NOMO-1 (cell line): ENCODE measurements at regions not wholly inside any gene's neighbourhood (a gene's known extent, or its start where the extent isn't known, plus 50 kb on each side); places are given as distances from the start of the nearest gene placed in this dataset.

Experiments used
- DNase-seq, 2 experiments: peaks; one replicate each; lab custom pipeline; 2025; ENCODE audit not compliant: unreplicated experiment in 2 of 2; lab: John Stamatoyannopoulos, UW

- no peak for DNase-seq
These were observed 412.7 kb upstream of the BRINP1 start for GRCh38 chr9:119781886-119782285.

- DNase-seq: no peak
These were observed 406.2 kb upstream of the BRINP1 start for GRCh38 chr9:119775410-119775809.

GRCh38 chr9:119773823-119774222, 404.6 kb upstream of the BRINP1 start:
- no peak for DNase-seq

- DNase-seq: no peak
These were observed 402.1 kb upstream of the BRINP1 start for GRCh38 chr9:119771341-119771740.

GRCh38 chr9:119768266-119768665, 399.0 kb upstream of the BRINP1 start:
- no peak for DNase-seq

- DNase-seq: no peak
These were observed 396.5 kb upstream of the BRINP1 start for GRCh38 chr9:119765632-119766175.

GRCh38 chr9:119763260-119763659, 394.0 kb upstream of the BRINP1 start:
- DNase-seq: no peak

- DNase-seq: no peak
These were observed 392.6 kb upstream of the BRINP1 start for GRCh38 chr9:119761812-119762211.

- no peak for DNase-seq
These were observed 389.8 kb upstream of the BRINP1 start for GRCh38 chr9:119758990-119759389.

GRCh38 chr9:119758241-119758640, 389.0 kb upstream of the BRINP1 start:
- DNase-seq: no peak

GRCh38 chr9:119739476-119739875, 370.2 kb upstream of the BRINP1 start:
- no peak for DNase-seq

- DNase-seq: no peak
These were observed 367.5 kb upstream of the BRINP1 start for GRCh38 chr9:119736491-119737454.

- DNase-seq: no peak
These were observed 358.8 kb upstream of the BRINP1 start for GRCh38 chr9:119727988-119728387.

GRCh38 chr9:119726035-119726434, 356.8 kb upstream of the BRINP1 start:
- no peak for DNase-seq

- DNase-seq: no peak
These were observed 353.1 kb upstream of the BRINP1 start for GRCh38 chr9:119722384-119722783.

- DNase-seq: no peak
These were observed 343.1 kb upstream of the BRINP1 start for GRCh38 chr9:119712325-119712724.

- DNase-seq: no peak
These were observed 340.2 kb upstream of the BRINP1 start for GRCh38 chr9:119709431-119709830.

- DNase-seq: no peak
These were observed 338.1 kb upstream of the BRINP1 start for GRCh38 chr9:119707228-119707845.

- DNase-seq: no peak
These were observed 332.4 kb upstream of the BRINP1 start for GRCh38 chr9:119701651-119702050.

- no peak for DNase-seq
These were observed 329.3 kb upstream of the BRINP1 start for GRCh38 chr9:119698535-119698934.

GRCh38 chr9:119697996-119698395, 328.8 kb upstream of the BRINP1 start:
- no peak for DNase-seq

- DNase-seq: no peak
These were observed 320.6 kb upstream of the BRINP1 start for GRCh38 chr9:119689879-119690278.
